Thoracic aorta (tissue), 2 donors: ENCODE measurements at regions not wholly inside any gene's neighbourhood (a gene's known extent, or its start where the extent isn't known, plus 50 kb on each side); places are given as distances from the start of the nearest gene placed in this dataset.

Source experiments
- ATAC-seq: fragments of 150-250 bp; one replicate; pipeline ENCODE4 v1.8.0; 2017; ENCODE audit warnings: low read depth; ENCODE audit not compliant: insufficient number of reproducible peaks, low FRiP score
- DNase-seq: peaks from one replicate; pipeline ENCODE4 v3.0.0-alpha.2; 2020; ENCODE audit warnings: low spot score
- H3K27ac ChIP-seq, 2 donors: fragments of 200-600 bp; sonication (generic); 1 replicate in 1 of 2; 2 replicates in 1 of 2; pipeline ENCODE4 v1.5.1; 2016; ENCODE audit warnings: mild to moderate bottlenecking in 2 of 2, moderate library complexity in 2 of 2
- H3K27me3 ChIP-seq: fragments of 200-600 bp; sonication (generic); replicated peaks from 2 replicates; pipeline ENCODE4 v1.6.0; 2016; ENCODE audit warnings: mild to moderate bottlenecking; ENCODE audit not compliant: insufficient read depth
- H3K36me3 ChIP-seq: fragments of 200-600 bp; sonication (generic); one replicate; pipeline ENCODE4 v1.5.1; 2016
- H3K4me1 ChIP-seq, 2 donors: fragments of 200-600 bp; sonication (generic); 1 replicate in 1 of 2; 2 replicates in 1 of 2; pipeline versions ENCODE4 v1.5.1 to v1.6.0; 2016; ENCODE audit warnings: low read depth in 2 of 2, mild to moderate bottlenecking in 1 of 2; ENCODE audit not compliant: control insufficient read depth in 1 of 2
- H3K4me3 ChIP-seq: fragments of 200-600 bp; sonication (generic); 2 replicates; pipeline ENCODE4 v1.5.1; 2016; ENCODE audit warnings: mild to moderate bottlenecking
- H3K9me3 ChIP-seq: fragments of 200-600 bp; sonication (generic); 2 replicates; pipeline ENCODE4 v1.5.1; 2016
- TF ChIP-seq, protein P1 (sequence below): fragments of 200-600 bp; sonication (generic); IDR thresholded peaks from one replicate; pipeline ENCODE4 v1.5.1; 2019; ENCODE audit warnings: antibody characterized with exemption

DNA sequence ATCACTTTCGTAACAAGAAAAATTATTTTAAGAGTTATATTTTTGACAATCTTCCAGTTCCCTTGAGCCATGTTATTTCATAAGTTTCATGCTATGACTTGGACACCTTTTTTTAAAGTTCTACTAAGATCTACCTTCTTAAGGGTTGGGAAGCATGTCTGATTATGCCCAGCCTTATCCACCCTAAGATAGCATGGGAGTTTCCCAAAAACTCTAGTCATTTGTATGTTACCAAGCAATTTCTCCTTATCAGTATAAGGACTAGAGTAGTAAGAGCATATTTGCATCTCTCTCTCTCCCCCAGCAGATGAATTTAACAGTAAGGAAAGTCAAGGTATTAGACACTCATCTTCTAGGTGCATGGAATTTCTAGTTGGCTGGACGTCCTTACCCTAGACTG, 85.1 kb upstream of the NTRK3 start:
- no peak overlapping the region for H3K4me3 ChIP-seq
- ATAC-seq (no peak), DNase-seq (no peak)
- H3K9me3 ChIP-seq: no peaks in the 10 kb centered on the region
- H3K4me1 ChIP-seq: no peaks in the 10 kb centered on the region
- H3K27ac ChIP-seq: no peak overlapping the region
- TF ChIP-seq, protein P1, sequence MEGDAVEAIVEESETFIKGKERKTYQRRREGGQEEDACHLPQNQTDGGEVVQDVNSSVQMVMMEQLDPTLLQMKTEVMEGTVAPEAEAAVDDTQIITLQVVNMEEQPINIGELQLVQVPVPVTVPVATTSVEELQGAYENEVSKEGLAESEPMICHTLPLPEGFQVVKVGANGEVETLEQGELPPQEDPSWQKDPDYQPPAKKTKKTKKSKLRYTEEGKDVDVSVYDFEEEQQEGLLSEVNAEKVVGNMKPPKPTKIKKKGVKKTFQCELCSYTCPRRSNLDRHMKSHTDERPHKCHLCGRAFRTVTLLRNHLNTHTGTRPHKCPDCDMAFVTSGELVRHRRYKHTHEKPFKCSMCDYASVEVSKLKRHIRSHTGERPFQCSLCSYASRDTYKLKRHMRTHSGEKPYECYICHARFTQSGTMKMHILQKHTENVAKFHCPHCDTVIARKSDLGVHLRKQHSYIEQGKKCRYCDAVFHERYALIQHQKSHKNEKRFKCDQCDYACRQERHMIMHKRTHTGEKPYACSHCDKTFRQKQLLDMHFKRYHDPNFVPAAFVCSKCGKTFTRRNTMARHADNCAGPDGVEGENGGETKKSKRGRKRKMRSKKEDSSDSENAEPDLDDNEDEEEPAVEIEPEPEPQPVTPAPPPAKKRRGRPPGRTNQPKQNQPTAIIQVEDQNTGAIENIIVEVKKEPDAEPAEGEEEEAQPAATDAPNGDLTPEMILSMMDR: no peak
- no peaks in the 10 kb centered on the region for H3K27me3 ChIP-seq
- H3K36me3 ChIP-seq: no peaks in the 10 kb centered on the region

- no peaks in the 10 kb centered on the region for H3K27me3 ChIP-seq
- H3K36me3 ChIP-seq: no peaks in the 10 kb centered on the region
- ATAC-seq (no peak), DNase-seq (no peak)
- H3K9me3 ChIP-seq: no peaks in the 10 kb centered on the region
- no peak overlapping the region for H3K4me3 ChIP-seq
- no peak overlapping the region for H3K27ac ChIP-seq
- TF ChIP-seq, protein P1: no peak
- H3K4me1 ChIP-seq: no peaks in the 10 kb centered on the region
Measured at GRCh38 chr15:88341006-88341405, 84.5 kb upstream of the NTRK3 start.

DNA sequence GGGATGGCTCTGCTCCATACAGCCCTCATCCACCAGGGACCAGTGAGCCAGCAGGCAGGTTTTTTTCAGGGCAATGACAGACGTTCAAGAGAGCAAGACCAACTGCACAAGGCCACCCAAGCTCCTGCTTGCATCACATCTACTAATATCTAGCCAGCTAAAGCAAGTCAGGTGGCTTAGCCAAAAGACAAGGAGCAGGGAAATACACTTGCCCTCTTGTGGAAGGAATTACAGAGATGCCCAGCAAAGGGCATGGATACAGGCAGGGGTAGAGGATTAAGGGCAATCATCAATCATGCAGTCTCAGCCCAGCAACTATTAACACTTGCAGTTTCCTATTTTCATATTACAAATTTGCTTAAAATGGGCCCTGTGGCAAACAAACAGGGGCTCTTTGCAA, 81.5 kb upstream of the NTRK3 start:
- Histone ChIP-seq H3K27me3 (no peaks in the 10 kb centered on the region), H3K27ac (no peak overlapping the region), H3K4me3 (no peak overlapping the region), H3K4me1 (peaks cover 4 to 13% of the 10 kb centered on the region in 2 donors), H3K9me3 (no peaks in the 10 kb centered on the region), H3K36me3 (no peaks in the 10 kb centered on the region)
- no peak for ATAC-seq
- TF ChIP-seq, protein P1: no peak
- DNase-seq: no peak

GRCh38 chr15:88335074-88335473, 78.5 kb upstream of the NTRK3 start:
- DNase-seq (no peak), ATAC-seq (no peak)
- Histone ChIP-seq H3K27ac (no peak overlapping the region), H3K4me1 (peaks cover 4 to 13% of the 10 kb centered on the region in 2 donors), H3K27me3 (no peaks in the 10 kb centered on the region), H3K36me3 (no peaks in the 10 kb centered on the region), H3K4me3 (no peak overlapping the region), H3K9me3 (no peaks in the 10 kb centered on the region)
- TF ChIP-seq, protein P1: no peak

- Histone ChIP-seq H3K36me3 (no peaks in the 10 kb centered on the region), H3K27ac (peak overlapping the region; percentile 6 to 46), H3K4me3 (peak overlapping the region; percentile 35), H3K27me3 (no peaks in the 10 kb centered on the region), H3K4me1 (peaks cover 4 to 13% of the 10 kb centered on the region in 2 donors), H3K9me3 (no peaks in the 10 kb centered on the region)
- DNase-seq (no peak), ATAC-seq (peak; percentile 73)
- TF ChIP-seq, protein P1: no peak
Measured at GRCh38 chr15:88334436-88334835, 77.9 kb upstream of the NTRK3 start.
